ENCODE measurements at regions not wholly inside any gene's neighbourhood (a gene's known extent, or its start where the extent isn't known, plus 50 kb on each side); places are given as distances from the start of the nearest gene placed in this dataset.

- TF ChIP-seq CTCF (IDR thresholded peaks at IDR 0.05) = no peak
- no peak for TF ChIP-seq POLR2A (IDR thresholded peaks at IDR 0.05)
- TF ChIP-seq POLR2AphosphoS5 (IDR thresholded peaks at IDR 0.05) = no peak
Observed at GRCh38 chr5:165175041-165175440, 1669.6 kb downstream of the MAT2B start.

Data from transverse colon (tissue), 4 donors.